Common myeloid progenitor, CD34-positive (primary cell): ENCODE measurements at regions not wholly inside any gene's neighbourhood (a gene's known extent, or its start where the extent isn't known, plus 50 kb on each side); places are given as distances from the start of the nearest gene placed in this dataset.

Experiments
- CTCF ChIA-PET: fragments of 350-600 bp; sonication (Branson Sonifier 250); formaldehyde crosslinking; loops from one replicate; lab custom pipeline; 2021; ENCODE audit warnings: antibody characterized with exemption; lab: Charles Lee
- POLR2A ChIA-PET: fragments of 350-600 bp; sonication (Branson Sonifier 250); formaldehyde crosslinking; loops from one replicate; lab custom pipeline; 2021; ENCODE audit warnings: antibody characterized with exemption; lab: Charles Lee
- DNase-seq, 3 donors: peaks; one replicate each; pipeline versions ENCODE4 v3.0.0 to v3.0.0-alpha.2; 2013
- H3K27ac ChIP-seq, 2 experiments: 1 replicate in 1 of 2; 2 replicates in 1 of 2; pipeline ENCODE4 v1.7.0; 2013; ENCODE audit warnings: inconsistent platforms in 2 of 2, low read length in 2 of 2, mild to moderate bottlenecking in 2 of 2, low read depth in 1 of 2, moderate library complexity in 1 of 2; ENCODE audit not compliant: severe bottlenecking in 2 of 2, insufficient read depth in 1 of 2, poor library complexity in 1 of 2
- H3K27me3 ChIP-seq, 5 experiments: replicated peaks in 2 of 5; 1 replicate in 3 of 5; 2 replicates in 2 of 5; pipeline versions ENCODE4 v1.6.1 to v1.7.0; 2013; ENCODE audit warnings: low read length in 4 of 5, mild to moderate bottlenecking in 2 of 5, moderate library complexity in 2 of 5, inconsistent platforms in 1 of 5; ENCODE audit not compliant: insufficient read depth in 5 of 5, control insufficient read depth in 4 of 5
- H3K36me3 ChIP-seq, 4 experiments: 1 replicate in 2 of 4; 2 replicates in 2 of 4; pipeline versions ENCODE4 v1.6.1 to v1.7.0; 2013; ENCODE audit warnings: low read length in 3 of 4, control low read depth in 1 of 4, mild to moderate bottlenecking in 1 of 4; ENCODE audit not compliant: control insufficient read depth in 4 of 4, insufficient read depth in 4 of 4
- H3K4me1 ChIP-seq, 4 experiments: 1 replicate in 3 of 4; 2 replicates in 1 of 4; pipeline versions ENCODE4 v1.6.1 to v1.7.1; 2013; ENCODE audit warnings: low read length in 3 of 4, mild to moderate bottlenecking in 3 of 4, control low read depth in 1 of 4, inconsistent platforms in 1 of 4, moderate library complexity in 1 of 4; ENCODE audit not compliant: control insufficient read depth in 4 of 4, insufficient read depth in 4 of 4; ENCODE audit errors: control extremely low read depth in 1 of 4
- H3K4me3 ChIP-seq, 7 experiments: 1 replicate in 4 of 7; 2 replicates in 3 of 7; pipeline versions ENCODE4 v1.5.1 to v1.7.0; 2013; ENCODE audit warnings: mild to moderate bottlenecking in 7 of 7, low read length in 6 of 7, moderate library complexity in 6 of 7, inconsistent platforms in 2 of 7, low read depth in 2 of 7, control low read depth in 1 of 7; ENCODE audit not compliant: insufficient read depth in 4 of 7, control insufficient read depth in 1 of 7; ENCODE audit errors: extremely low read depth in 1 of 7
- H3K9me3 ChIP-seq, 5 experiments: 1 replicate in 4 of 5; 2 replicates in 1 of 5; pipeline versions ENCODE4 v1.6.1 to v1.7.1; 2013; ENCODE audit warnings: low read length in 4 of 5, mild to moderate bottlenecking in 2 of 5, inconsistent platforms in 1 of 5, low read depth in 1 of 5, moderate library complexity in 1 of 5; ENCODE audit not compliant: control insufficient read depth in 4 of 5, insufficient read depth in 2 of 5; ENCODE audit errors: control extremely low read depth in 1 of 5
- WGBS: methylation state at CpG from one replicate; pipeline ENCODE4 v1.1.5; 2013; ENCODE audit not compliant: insufficient coverage; 5-methylcytosine and 5-hydroxymethylcytosine counted together

GRCh38 chr7:41063116-41063515, 639.8 kb downstream of the INHBA start:
- no peak for DNase-seq
- Histone ChIP-seq H3K36me3 (no peaks in the 10 kb centered on the region), H3K27me3 (peaks cover 0 to 2% (median 0%) of the 10 kb centered on the region in 5 experiments), H3K9me3 (no peaks in the 10 kb centered on the region), H3K4me1 (no peaks in the 10 kb centered on the region), H3K27ac (no peak overlapping the region), H3K4me3 (no peak overlapping the region)
- CTCF ChIA-PET, result no interaction called here
- WGBS, result no CpG with 5 or more reads among the region's 4 CpGs
- POLR2A ChIA-PET, result no interaction called here

- H3K36me3 ChIP-seq, result no peaks in the 10 kb centered on the region
- H3K9me3 ChIP-seq, result no peaks in the 10 kb centered on the region
- H3K27me3 ChIP-seq, result peaks cover 0 to 2% (median 0%) of the 10 kb centered on the region in 5 experiments
- H3K4me3 ChIP-seq, result no peak overlapping the region
- H3K4me1 ChIP-seq, result no peaks in the 10 kb centered on the region
- CTCF ChIA-PET, result no interaction called here
- 95% methylated on average over 6 of the region's 6 CpGs for WGBS
- POLR2A ChIA-PET, result no interaction called here
- no peak for DNase-seq
- H3K27ac ChIP-seq, result no peak overlapping the region
These were observed 642.1 kb downstream of the INHBA start for GRCh38 chr7:41060796-41061195.

- Histone ChIP-seq H3K4me3 (no peak overlapping the region), H3K27ac (no peak overlapping the region), H3K4me1 (no peaks in the 10 kb centered on the region), H3K36me3 (no peaks in the 10 kb centered on the region), H3K27me3 (peaks cover 0 to 2% (median 0%) of the 10 kb centered on the region in 5 experiments), H3K9me3 (no peaks in the 10 kb centered on the region)
- no peak for DNase-seq
- POLR2A ChIA-PET, result no interaction called here
- 90% methylated on average over 3 of the region's 4 CpGs for WGBS
- CTCF ChIA-PET, result no interaction called here
These were observed 643.1 kb downstream of the INHBA start for GRCh38 chr7:41059796-41060195.

GRCh38 chr7:41058986-41059741, 643.7 kb downstream of the INHBA start:
- 94% methylated on average over 4 of the region's 4 CpGs for WGBS
- CTCF ChIA-PET, result interaction anchor here (0.7 kb wide), 1 partner anchor 96 kb away, joined by 3 read pairs; no protein-coding TSS in a partner anchor
- H3K36me3 ChIP-seq, result no peaks in the 10 kb centered on the region
- H3K9me3 ChIP-seq, result no peaks in the 10 kb centered on the region
- no peak overlapping the region for H3K4me3 ChIP-seq
- POLR2A ChIA-PET, result no interaction called here
- no peak for DNase-seq
- no peak overlapping the region for H3K27ac ChIP-seq
- no peaks in the 10 kb centered on the region for H3K4me1 ChIP-seq
- peaks cover 0 to 2% (median 0%) of the 10 kb centered on the region in 5 experiments for H3K27me3 ChIP-seq

- DNase-seq, result no peak
- no peaks in the 10 kb centered on the region for H3K9me3 ChIP-seq
- POLR2A ChIA-PET, result no interaction called here
- no peaks in the 10 kb centered on the region for H3K36me3 ChIP-seq
- H3K27me3 ChIP-seq, result peaks cover 0 to 2% (median 0%) of the 10 kb centered on the region in 5 experiments
- H3K4me3 ChIP-seq, result no peak overlapping the region
- no peak overlapping the region for H3K27ac ChIP-seq
- CTCF ChIA-PET, result no interaction called here
- WGBS, result 96% methylated on average over 8 of the region's 11 CpGs
- H3K4me1 ChIP-seq, result no peaks in the 10 kb centered on the region
These were observed 647.8 kb downstream of the INHBA start for GRCh38 chr7:41054960-41055661.

GRCh38 chr7:41053820-41054219, 649.1 kb downstream of the INHBA start:
- no CpG with 5 or more reads among the region's 2 CpGs for WGBS
- H3K27ac ChIP-seq, result no peak overlapping the region
- CTCF ChIA-PET, result no interaction called here
- no peak overlapping the region for H3K4me3 ChIP-seq
- no peaks in the 10 kb centered on the region for H3K4me1 ChIP-seq
- POLR2A ChIA-PET, result interaction anchor here (0.6 kb wide), 1 partner anchor 193 kb away, joined by 3 read pairs; no protein-coding TSS in a partner anchor
- H3K36me3 ChIP-seq, result no peaks in the 10 kb centered on the region
- no peaks in the 10 kb centered on the region for H3K9me3 ChIP-seq
- no peaks in the 10 kb centered on the region for H3K27me3 ChIP-seq
- no peak for DNase-seq

GRCh38 chr7:41052736-41053135, 650.2 kb downstream of the INHBA start:
- Histone ChIP-seq H3K4me1 (no peaks in the 10 kb centered on the region), H3K36me3 (no peaks in the 10 kb centered on the region), H3K27me3 (no peaks in the 10 kb centered on the region), H3K9me3 (no peaks in the 10 kb centered on the region), H3K4me3 (no peak overlapping the region), H3K27ac (no peak overlapping the region)
- ChIA-PET POLR2A (no interaction called here), CTCF (no interaction called here)
- DNase-seq, result no peak
- 100% methylated on average over 3 of the region's 6 CpGs for WGBS
